A172 (cell line): ENCODE measurements at regions not wholly inside any gene's neighbourhood (a gene's known extent, or its start where the extent isn't known, plus 50 kb on each side); places are given as distances from the start of the nearest gene placed in this dataset.

Experiments used
- DNase-seq: peaks from one replicate; pipeline ENCODE4 v3.0.0-alpha.2; 2015; ENCODE audit warnings: low spot score

DNA sequence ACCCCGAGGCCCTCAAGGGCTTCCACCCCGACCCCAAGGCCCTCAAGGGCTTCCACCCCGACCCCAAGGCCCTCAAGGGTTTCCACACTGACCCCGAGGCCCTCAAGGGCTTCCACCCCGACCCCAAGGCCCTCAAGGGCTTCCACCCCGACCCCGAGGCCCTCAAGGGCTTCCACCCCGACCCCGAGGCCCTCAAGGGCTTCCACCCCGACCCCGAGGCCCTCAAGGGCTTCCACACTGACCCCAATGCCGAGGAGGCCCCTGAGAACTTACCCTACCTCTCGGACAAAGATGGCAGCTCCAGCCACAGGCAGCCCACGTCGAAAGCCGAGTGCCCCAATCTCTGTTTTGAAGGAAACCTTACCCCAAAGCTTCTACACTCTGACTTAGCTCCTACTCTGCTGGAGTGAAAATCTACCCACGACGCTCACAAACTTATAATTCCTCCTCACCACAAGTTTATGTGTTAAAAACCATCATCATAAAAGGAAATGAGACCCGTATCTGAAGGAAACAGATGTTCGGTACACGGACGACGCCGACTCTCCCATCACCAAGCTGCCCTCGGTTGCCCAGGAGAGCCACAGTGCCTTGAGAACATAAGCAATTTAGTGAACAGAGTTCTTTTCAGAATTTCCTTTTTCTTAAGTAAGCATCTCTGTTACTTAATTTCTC, 61.2 kb upstream of the RPH3AL start:
- no peak for DNase-seq

DNA sequence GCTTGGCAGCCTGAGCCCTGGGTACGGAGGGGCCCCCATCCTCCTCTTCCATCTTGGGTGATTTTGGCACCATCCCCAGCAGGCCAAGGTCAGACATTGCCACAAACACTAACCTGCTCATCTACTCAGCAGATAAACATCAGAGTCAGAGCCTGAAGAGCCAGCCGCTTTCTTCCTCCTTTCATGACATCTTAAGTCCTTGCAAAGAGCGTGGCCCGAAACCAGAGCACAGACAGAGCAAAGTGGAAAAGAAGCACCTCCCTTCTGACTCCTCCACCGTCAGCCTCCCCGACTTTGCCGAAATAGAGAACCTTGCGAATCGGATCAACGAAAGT, 60.4 kb upstream of the RPH3AL start:
- no peak for DNase-seq

- peak; percentile 52 for DNase-seq
These were observed 59.8 kb upstream of the RPH3AL start for GRCh38 chr17:412211-413015.

DNA sequence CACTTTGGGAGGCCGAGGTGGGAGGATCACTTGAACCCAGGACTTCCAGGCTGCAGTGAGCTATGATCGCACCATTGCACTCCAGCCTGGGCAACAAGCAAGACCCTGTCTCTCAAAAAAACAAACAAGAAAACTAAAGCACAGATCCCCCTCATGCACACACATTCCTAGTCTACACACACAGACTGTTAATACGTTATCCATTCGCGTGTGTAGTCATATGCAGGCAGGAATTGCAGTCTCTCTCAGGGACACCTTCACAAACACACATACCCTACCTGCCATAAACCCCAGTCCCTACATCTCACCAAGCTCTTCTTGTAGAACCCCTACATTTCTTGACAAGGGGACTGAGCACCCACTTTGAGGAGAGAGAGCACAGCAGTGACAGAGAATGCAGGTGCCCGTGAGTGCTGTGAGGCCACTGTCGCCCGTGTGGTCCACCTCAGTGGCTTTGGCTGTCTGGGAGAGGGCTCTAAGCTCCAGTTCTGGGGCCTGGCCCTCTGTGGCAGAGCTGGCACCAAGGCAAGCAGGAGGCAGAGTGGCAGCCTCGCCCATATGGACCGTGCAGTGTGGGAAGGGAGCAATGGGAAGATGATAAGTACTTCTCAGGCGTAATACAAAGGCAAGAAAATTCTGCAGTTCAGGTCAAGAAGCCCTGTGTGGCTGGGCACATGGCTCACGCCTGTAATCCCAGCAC, 59.0 kb upstream of the RPH3AL start:
- DNase-seq: no peak

DNA sequence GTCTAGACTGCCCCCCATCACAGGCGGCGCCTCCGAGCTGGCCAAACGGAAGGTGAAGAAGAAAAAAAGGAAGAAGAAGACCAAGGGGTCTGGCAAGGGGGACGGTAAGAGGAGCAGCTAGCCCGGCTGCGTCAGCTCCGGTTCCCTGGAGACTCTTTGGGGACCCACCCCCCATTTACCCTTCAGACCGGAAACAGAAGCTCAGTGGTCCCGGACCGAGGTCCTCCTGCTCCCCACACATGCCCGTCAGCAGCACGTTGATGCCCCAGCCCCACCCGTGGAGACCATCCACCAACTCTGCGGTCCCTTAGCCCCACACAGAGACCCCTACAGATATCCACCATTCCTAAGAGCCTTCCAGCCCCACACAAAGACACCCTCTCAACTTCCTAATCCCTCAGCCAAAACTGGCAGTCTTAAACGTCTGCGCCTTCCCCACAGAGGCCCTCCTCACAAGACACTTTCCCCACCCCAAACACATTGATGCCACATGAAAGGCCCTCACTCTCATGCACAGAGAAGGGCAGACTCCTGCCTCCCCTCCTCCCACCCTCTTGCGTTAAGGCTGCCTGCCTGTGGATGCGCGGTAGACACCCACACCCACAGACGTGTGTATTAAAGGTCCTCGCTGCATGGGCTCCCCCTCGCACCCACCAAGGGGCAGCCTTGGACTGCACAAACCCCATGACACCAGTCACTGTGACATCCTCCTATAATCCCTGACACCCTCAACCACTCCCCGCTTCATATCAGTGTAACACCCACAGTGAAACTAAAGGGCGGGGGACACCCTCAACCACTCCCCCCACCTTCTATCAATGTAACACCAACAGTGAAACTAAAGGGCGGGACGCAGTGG, 58.2 kb upstream of the RPH3AL start:
- DNase-seq: peak; percentile 25

DNA sequence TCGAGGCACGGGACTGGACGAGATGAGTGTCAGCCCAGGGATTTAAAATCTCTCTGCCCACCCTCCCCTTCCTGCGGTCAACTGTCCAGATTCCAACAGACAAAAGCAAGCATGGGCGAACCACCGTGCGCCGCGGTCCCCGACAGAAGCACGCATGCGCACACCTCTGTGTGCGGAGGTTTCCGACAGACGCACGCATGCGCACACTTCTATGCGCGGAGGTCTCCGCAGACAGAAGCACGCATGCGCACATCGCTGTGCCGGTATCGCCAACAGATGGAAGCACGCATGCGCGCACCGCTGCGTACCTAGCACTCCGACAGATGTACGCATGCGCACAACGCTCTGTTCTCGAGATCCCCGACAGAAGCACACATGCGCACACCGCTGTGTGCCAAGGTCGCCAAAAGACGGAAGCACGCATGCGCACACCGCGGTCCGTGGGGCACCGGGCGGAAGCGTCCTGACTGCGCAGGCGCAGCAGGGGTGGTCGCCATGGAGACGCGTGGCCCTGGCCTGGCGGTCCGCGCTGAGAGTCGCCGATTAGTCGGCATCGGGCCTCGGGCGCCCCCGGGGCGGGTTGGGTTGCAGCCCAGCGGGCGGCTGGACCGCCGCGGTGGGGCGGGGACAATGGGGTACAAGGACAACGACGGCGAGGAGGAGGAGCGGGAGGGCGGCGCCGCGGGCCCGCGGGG, 57.4 kb upstream of the RPH3AL start:
- peak; percentile 100 for DNase-seq

DNA sequence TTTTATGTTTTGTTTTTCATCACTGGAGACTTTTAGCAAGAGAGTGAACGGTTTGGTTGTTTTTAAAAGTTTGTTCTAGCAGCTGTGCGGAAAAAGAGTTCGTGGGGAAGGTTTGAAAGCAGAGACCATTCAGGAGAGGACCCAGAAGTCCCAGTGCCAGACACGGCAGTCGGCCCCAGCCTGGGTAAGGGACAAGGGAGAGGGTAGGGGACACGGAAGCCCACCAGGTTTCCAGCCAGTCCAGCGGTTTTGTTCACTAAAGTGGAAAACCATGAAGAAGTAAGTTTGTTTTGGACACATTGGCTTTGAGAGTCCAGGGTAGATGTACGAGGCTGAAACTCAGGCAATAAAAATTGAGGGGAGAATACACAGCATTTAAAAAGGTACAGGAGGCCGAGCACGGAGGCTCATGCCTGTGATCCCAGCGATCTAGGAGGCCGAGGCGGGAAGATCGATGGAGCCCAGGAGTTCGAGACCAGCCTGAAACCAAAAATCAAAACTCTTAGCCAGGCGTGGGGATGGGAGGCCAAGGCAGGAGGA, 56.8 kb upstream of the RPH3AL start:
- no peak for DNase-seq

- no peak for DNase-seq
These were observed 52.1 kb upstream of the RPH3AL start for GRCh38 chr17:404703-405102.
